UCSD-AML1 (cell line): ENCODE measurements at regions not wholly inside any gene's neighbourhood (a gene's known extent, or its start where the extent isn't known, plus 50 kb on each side); places are given as distances from the start of the nearest gene placed in this dataset.

Experiments
- DNase-seq: peaks from one replicate; lab custom pipeline; 2025; ENCODE audit not compliant: unreplicated experiment; lab: John Stamatoyannopoulos, UW

DNA sequence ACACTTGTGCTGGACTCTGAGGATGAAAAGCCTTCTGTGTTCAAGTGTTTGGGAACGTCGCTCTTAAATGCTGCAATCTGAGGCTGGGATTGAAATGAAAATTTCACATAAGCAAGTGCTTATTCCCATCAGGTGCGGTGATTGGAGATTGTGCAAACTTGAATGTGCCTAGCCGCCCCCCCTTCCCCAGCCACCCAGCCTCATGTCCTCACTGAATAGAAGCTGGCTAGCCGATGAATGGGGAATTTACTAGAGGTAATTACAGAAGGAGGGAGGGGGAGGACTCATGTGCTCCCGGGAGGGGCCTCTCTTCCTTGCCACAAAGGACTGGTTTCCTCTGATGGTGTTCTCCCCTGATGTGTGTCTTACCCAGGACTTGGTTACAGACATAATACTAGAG lies 544.8 kb upstream of the EEF2KMT start:
- no peak for DNase-seq

- no peak for DNase-seq
These were observed 544.4 kb upstream of the EEF2KMT start for GRCh38 chr16:5642011-5642410.

DNA sequence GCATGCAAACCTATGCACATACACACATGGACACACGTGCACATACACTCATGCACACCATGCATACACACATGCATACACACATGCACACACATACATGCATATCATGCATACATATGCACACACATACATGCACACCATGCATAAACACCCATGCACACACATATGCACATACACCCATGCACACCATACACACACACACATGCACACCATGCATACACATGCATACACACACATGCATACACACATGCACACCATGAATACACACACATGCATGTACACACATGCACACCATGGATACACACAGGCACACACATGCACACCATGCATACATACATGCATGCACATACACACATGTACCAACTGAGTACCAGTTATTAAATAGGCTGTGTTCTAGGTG lies 543.3 kb upstream of the EEF2KMT start:
- DNase-seq = no peak

DNA sequence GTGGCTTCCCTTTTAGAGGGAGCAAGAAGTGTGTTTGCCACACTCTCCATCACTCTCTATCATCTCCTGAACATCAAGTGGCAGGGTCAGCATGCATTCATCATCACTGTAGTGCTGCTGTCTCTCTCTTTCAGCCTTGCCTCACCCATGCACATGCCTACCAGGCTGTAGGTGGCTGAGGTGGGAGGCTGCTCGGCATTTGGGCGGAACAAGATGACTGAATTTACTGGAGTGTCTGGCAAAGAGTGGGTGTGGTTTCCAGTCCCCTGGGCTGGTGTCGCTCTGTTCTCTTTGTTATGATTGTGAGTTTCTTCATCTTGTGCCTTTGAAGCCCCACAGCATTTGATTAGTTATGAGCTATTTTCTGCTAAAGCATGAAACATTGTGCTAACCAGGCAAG lies 541.9 kb upstream of the EEF2KMT start:
- no peak for DNase-seq

- no peak for DNase-seq
These were observed 537.7 kb upstream of the EEF2KMT start for GRCh38 chr16:5635331-5635730.

DNA sequence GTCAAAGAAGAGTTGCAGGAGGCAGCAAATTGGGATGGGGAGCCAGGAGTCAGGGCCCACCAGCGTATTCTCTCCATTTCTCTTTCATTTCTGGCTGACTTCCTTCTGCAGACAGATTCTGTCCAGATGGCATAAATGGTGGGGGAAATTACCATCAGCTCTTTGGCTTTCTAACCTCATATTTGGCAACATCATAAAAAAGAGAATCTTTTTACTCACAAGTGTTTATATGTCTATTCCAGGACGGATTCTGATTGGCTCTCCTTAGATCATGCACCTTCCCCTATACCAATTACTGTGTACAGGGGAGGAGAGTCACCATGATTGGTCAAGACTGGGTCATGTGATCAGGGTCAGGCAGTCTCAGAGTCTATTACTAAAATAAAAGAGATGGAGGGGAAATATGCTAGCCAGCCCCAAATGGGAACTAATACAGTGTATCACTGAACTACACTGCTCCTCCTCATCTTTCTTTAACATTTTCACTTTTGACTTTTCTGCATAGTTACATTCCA lies 537.1 kb upstream of the EEF2KMT start:
- no peak for DNase-seq

DNA sequence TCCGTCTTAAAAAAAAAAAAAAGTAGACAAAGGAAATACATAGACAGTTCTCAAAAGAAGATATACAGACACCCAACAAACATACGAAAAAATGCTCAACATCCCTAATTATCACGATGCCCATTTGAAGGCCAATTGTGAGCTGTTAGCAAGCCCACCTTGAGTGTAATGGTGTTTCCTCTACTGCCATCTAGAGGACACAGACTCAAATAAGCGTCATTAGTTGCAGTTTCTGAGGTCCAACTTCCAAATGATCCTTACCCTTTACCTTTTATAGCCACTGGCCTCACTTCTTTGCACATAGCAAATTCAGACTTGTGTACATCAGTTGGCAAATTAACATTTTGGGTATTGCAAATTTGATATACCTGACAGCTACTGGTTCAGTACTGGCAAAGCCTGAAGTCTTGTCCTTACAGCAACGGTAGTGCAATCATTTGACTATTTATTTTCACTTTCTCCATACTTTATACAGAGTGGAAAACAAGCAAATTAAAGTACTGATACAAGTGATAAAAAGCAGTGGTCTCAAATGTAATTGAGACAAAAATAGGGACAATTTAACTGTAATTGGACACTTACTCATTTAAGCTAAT lies 536.3 kb upstream of the EEF2KMT start:
- DNase-seq = no peak

GRCh38 chr16:5622234-5622884 lies 524.8 kb upstream of the EEF2KMT start:
- DNase-seq = no peak

- no peak for DNase-seq
These were observed 524.2 kb upstream of the EEF2KMT start for GRCh38 chr16:5621826-5622225.

GRCh38 chr16:5619304-5619703 lies 521.7 kb upstream of the EEF2KMT start:
- no peak for DNase-seq

DNA sequence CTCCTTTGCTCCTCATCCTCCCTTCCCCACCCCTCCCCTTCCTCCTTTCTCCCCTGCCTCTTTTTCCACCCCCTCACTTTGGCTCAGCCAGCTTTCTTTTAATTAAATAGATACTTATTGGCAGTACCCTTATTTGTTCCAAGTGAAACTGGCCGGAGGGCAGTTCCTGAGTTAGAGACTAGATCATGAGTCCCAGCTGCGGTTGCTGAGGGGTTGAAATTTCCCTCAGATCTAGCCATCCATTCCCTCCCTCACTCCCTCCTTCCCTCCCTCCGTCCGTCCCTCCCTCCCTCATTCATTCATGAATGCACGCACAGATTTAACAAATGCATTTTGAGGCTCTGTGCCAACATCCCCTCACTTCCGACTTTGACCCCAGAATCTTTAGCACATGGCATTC lies 519.2 kb upstream of the EEF2KMT start:
- no peak for DNase-seq

DNA sequence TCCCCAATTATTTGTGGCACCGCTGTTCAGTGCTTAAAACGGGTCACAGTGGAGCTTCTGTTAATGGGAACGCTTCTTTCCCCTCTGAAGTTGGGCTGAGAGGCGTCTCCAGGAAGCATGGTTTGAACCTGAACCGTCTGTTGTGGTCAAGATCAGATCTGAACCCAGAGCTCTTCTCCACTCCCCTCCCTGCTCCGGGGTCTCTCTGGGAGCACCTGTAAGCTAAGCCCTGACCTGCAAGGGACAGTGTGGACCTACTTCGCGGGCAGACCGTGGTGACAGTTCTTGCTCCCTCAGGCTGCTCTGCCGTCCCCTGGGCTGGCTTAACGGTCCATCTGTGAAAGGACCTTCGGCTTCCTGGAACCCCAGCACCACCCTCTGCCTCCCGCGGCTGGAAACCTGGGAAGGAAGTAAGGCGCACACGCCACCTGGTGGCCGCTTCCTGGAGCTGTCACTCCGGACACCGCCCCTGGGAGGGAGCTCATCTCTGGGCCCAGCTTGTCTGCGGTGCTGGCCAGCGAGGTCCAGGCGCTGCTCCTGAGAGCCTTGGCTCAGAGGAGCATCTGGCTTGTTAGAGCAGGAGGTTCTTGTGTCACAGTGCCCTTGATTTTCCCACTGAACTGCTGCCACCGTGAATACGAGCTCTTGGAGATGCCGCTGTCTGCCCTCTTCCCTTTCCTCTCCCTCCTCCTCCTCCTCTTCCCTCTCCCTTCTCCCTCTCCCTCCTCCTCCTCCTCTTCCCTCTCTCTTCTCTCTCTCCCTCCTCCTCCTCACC lies 518.5 kb upstream of the EEF2KMT start:
- DNase-seq = peak; percentile 72

- no peak for DNase-seq
These were observed 509.6 kb upstream of the EEF2KMT start for GRCh38 chr16:5607169-5607568.

DNA sequence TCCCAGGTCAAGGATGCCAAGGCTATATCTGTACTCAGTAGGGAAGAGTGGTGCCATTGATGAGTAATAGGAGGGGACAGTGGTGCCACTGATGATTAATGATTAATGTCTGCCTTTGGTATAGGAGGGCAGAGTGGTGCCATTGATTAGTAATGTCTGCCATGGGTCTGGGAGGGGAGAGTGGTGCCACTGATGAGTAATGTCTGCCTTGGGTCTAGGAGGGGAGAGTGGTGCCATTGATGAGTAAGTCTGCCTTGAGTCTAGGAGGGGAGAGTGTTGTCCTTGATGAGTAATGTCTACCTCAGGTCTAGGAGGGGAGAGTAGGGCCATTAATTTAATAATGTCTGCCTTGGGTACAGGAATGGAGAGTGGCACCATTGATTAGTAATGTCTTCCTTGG lies 507.8 kb upstream of the EEF2KMT start:
- DNase-seq = no peak

DNA sequence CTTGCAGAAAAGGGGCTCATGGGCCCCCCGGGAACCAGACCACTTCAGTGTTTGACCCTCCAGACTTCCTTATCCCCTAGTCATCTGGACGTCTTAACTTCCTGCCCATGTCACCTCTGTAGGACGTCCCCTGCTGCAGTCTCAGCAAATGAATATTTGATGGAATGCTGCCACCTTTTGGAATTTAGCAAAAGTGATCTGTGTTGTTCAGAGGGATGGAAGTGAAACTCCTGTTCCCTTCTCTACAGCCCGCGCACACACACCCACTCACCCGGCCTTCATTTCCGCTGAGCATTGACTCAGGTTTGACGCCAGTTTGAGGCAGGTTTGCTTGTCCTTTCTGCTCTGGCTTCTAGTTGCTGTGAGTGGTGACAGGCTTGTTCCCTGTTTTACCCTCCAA lies 507.2 kb upstream of the EEF2KMT start:
- peak; percentile 26 for DNase-seq

DNA sequence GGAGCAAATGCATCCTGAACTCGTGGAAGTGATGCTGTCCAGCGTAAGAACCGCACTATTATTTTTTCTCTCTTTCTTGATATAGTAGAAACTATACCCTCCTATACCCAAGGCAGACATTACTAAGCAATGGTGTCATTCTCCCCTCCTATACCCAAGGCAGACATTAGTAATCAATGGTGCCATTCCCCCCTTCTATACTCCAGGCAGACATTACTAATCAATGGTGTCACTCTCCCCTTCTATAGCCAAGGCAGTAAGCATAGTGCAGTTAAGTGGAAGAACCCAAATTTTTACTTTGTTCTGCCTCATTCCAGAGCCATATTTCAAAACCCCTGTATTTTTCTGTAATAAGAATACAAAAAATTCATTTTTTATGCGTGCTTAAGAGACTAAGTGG lies 506.2 kb upstream of the EEF2KMT start:
- DNase-seq = no peak

- no peak for DNase-seq
These were observed 504.4 kb upstream of the EEF2KMT start for GRCh38 chr16:5601957-5602356.

GRCh38 chr16:5598793-5599192 lies 501.2 kb upstream of the EEF2KMT start:
- DNase-seq = no peak

DNA sequence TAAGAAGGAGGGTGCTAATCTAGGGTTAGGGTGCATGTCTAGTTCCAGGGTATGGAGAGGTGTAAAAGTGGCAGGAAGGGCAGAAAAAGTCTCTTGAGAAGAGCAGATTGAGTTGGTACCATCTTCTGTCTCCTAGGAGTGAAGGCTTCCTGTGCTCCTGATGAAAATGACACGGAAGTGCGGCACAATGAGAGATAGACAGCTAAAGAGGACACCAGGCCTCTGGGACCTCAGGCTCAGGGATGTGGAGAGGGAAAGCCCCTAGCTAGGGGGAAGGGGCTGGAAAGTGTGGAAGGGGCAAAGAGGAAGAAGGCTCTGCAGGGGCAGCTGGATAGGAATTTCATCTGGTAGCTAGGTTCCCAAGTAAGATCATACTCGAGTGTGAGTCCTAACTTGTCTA lies 498.3 kb upstream of the EEF2KMT start:
- no peak for DNase-seq

- DNase-seq = no peak
These were observed 492.8 kb upstream of the EEF2KMT start for GRCh38 chr16:5590416-5590815.

DNA sequence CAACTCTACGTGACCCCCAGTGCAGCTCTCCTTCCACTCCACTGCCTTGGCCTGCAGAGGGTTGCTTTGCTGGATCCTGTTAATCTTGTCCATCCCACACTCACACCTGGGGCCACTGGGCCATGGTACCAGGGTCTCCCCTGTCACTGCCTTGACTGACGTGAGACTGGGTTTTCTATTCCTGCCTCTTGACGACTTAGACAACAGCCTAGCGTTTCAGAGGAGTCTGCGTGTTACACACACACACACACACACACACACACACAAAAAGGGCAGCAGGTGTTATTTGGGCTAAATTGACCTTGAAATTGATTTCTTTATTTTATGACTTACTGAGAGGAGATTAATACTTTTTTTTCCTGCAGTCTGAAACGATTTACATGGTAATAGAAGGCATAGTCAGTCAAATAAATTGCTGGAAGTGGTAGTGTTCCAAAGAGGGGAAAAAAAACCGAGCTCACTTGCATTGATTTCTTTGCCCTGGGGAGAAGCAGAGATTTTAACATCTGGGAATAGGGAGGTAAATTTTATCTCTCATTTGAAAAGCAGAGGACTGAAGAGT lies 492.3 kb upstream of the EEF2KMT start:
- DNase-seq = no peak

DNA sequence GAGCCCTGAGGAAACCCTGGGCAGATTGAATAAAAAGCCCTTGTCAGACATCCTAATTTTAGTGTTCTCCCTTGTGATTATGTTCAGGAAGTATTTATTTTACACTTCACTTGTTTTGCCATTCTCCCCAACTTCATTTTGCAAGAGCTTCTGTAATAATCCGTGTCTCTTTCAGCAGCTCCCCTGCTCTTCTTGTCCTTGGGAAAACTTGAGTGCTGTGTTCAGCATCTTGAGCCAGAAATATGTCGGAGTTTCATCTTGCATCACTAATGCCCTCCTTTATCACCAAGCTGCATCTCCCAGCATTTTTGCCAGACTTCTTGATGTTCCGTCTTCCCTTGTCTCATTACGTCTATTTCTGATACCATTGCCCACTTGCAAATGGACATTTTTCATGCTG lies 486.5 kb upstream of the EEF2KMT start:
- no peak for DNase-seq
